ENCODE measurements at regions not wholly inside any gene's neighbourhood (a gene's known extent, or its start where the extent isn't known, plus 50 kb on each side); places are given as distances from the start of the nearest gene placed in this dataset.

GRCh38 chrX:63932907-63933306, 147.9 kb upstream of the ARHGEF9 start:
- no peaks in the 10 kb centered on the region for H3K36me3 ChIP-seq (ENCODE audit: control insufficient read depth, insufficient read depth, low read length)
- no peak overlapping the region for H3K9ac ChIP-seq (ENCODE audit: low read depth, low read length)
- H3K9me3 ChIP-seq (ENCODE audit: control insufficient read depth, insufficient read depth, low read length): peaks cover 47% of the 10 kb centered on the region
- H3K27ac ChIP-seq (ENCODE audit: low read depth, low read length): no peak overlapping the region
- no peaks in the 10 kb centered on the region for H3K27me3 ChIP-seq (ENCODE audit: control insufficient read depth, insufficient read depth, low read length)
- H3K4me1 ChIP-seq (ENCODE audit: control insufficient read depth, insufficient read depth, low read length): peaks cover 7% of the 10 kb centered on the region; the same call in 1 of the 2 replicates
- H3K4me3 ChIP-seq (ENCODE audit: low read depth, low read length): no peak overlapping the region

- peaks cover 7% of the 10 kb centered on the region; the same call in 1 of the 2 replicates for H3K4me1 ChIP-seq (ENCODE audit: control insufficient read depth, insufficient read depth, low read length)
- no peak overlapping the region for H3K4me3 ChIP-seq (ENCODE audit: low read depth, low read length)
- peaks cover 55% of the 10 kb centered on the region for H3K9me3 ChIP-seq (ENCODE audit: control insufficient read depth, insufficient read depth, low read length)
- H3K27me3 ChIP-seq (ENCODE audit: control insufficient read depth, insufficient read depth, low read length): no peaks in the 10 kb centered on the region
- H3K36me3 ChIP-seq (ENCODE audit: control insufficient read depth, insufficient read depth, low read length): no peaks in the 10 kb centered on the region
- H3K27ac ChIP-seq (ENCODE audit: low read depth, low read length): no peak overlapping the region
- no peak overlapping the region for H3K9ac ChIP-seq (ENCODE audit: low read depth, low read length)
Observed at GRCh38 chrX:63932006-63932405, 147.0 kb upstream of the ARHGEF9 start.

GRCh38 chrX:63930140-63930539, 145.1 kb upstream of the ARHGEF9 start:
- Histone ChIP-seq H3K4me1 (ENCODE audit: control insufficient read depth, insufficient read depth, low read length) (peaks cover 7% of the 10 kb centered on the region; the same call in 1 of the 2 replicates), H3K4me3 (ENCODE audit: low read depth, low read length) (no peak overlapping the region), H3K36me3 (ENCODE audit: control insufficient read depth, insufficient read depth, low read length) (no peaks in the 10 kb centered on the region), H3K9ac (ENCODE audit: low read depth, low read length) (no peak overlapping the region), H3K27me3 (ENCODE audit: control insufficient read depth, insufficient read depth, low read length) (no peaks in the 10 kb centered on the region), H3K27ac (ENCODE audit: low read depth, low read length) (no peak overlapping the region), H3K9me3 (ENCODE audit: control insufficient read depth, insufficient read depth, low read length) (peaks cover 65% of the 10 kb centered on the region)

- Histone ChIP-seq H3K4me3 (ENCODE audit: low read depth, low read length) (no peak overlapping the region), H3K9me3 (ENCODE audit: control insufficient read depth, insufficient read depth, low read length) (peaks cover 66% of the 10 kb centered on the region), H3K27me3 (ENCODE audit: control insufficient read depth, insufficient read depth, low read length) (no peaks in the 10 kb centered on the region), H3K27ac (ENCODE audit: low read depth, low read length) (no peak overlapping the region), H3K36me3 (ENCODE audit: control insufficient read depth, insufficient read depth, low read length) (no peaks in the 10 kb centered on the region), H3K4me1 (ENCODE audit: control insufficient read depth, insufficient read depth, low read length) (0 out of 2 replicates have a peak, but pooled peaks cover 3% of the 10 kb centered on the region), H3K9ac (ENCODE audit: low read depth, low read length) (no peak overlapping the region)
Observed at GRCh38 chrX:63929608-63930007, 144.6 kb upstream of the ARHGEF9 start.

GRCh38 chrX:63927848-63928247, 142.8 kb upstream of the ARHGEF9 start:
- H3K36me3 ChIP-seq (ENCODE audit: control insufficient read depth, insufficient read depth, low read length): no peaks in the 10 kb centered on the region
- no peaks in the 10 kb centered on the region for H3K27me3 ChIP-seq (ENCODE audit: control insufficient read depth, insufficient read depth, low read length)
- peaks cover 66% of the 10 kb centered on the region for H3K9me3 ChIP-seq (ENCODE audit: control insufficient read depth, insufficient read depth, low read length)
- H3K27ac ChIP-seq (ENCODE audit: low read depth, low read length): no peak overlapping the region
- no peak overlapping the region for H3K4me3 ChIP-seq (ENCODE audit: low read depth, low read length)
- no peak overlapping the region for H3K9ac ChIP-seq (ENCODE audit: low read depth, low read length)
- no peaks in the 10 kb centered on the region for H3K4me1 ChIP-seq (ENCODE audit: control insufficient read depth, insufficient read depth, low read length)

- no peaks in the 10 kb centered on the region for H3K27me3 ChIP-seq (ENCODE audit: control insufficient read depth, insufficient read depth, low read length)
- no peak overlapping the region for H3K9ac ChIP-seq (ENCODE audit: low read depth, low read length)
- no peak overlapping the region for H3K4me3 ChIP-seq (ENCODE audit: low read depth, low read length)
- no peaks in the 10 kb centered on the region for H3K36me3 ChIP-seq (ENCODE audit: control insufficient read depth, insufficient read depth, low read length)
- H3K27ac ChIP-seq (ENCODE audit: low read depth, low read length): no peak overlapping the region
- no peaks in the 10 kb centered on the region for H3K4me1 ChIP-seq (ENCODE audit: control insufficient read depth, insufficient read depth, low read length)
- H3K9me3 ChIP-seq (ENCODE audit: control insufficient read depth, insufficient read depth, low read length): peaks cover 83% of the 10 kb centered on the region
Observed at GRCh38 chrX:63922221-63922620, 137.2 kb upstream of the ARHGEF9 start.

- H3K4me3 ChIP-seq (ENCODE audit: low read depth, low read length): no peak overlapping the region
- H3K9me3 ChIP-seq (ENCODE audit: control insufficient read depth, insufficient read depth, low read length): peaks cover 83% of the 10 kb centered on the region
- H3K9ac ChIP-seq (ENCODE audit: low read depth, low read length): no peak overlapping the region
- no peak overlapping the region for H3K27ac ChIP-seq (ENCODE audit: low read depth, low read length)
- H3K4me1 ChIP-seq (ENCODE audit: control insufficient read depth, insufficient read depth, low read length): no peaks in the 10 kb centered on the region
- H3K27me3 ChIP-seq (ENCODE audit: control insufficient read depth, insufficient read depth, low read length): no peaks in the 10 kb centered on the region
- H3K36me3 ChIP-seq (ENCODE audit: control insufficient read depth, insufficient read depth, low read length): no peaks in the 10 kb centered on the region
Observed at GRCh38 chrX:63920875-63921274, 135.9 kb upstream of the ARHGEF9 start.

GRCh38 chrX:63919081-63919480, 134.1 kb upstream of the ARHGEF9 start:
- Histone ChIP-seq H3K4me3 (ENCODE audit: low read depth, low read length) (no peak overlapping the region), H3K27me3 (ENCODE audit: control insufficient read depth, insufficient read depth, low read length) (no peaks in the 10 kb centered on the region), H3K9ac (ENCODE audit: low read depth, low read length) (no peak overlapping the region), H3K9me3 (ENCODE audit: control insufficient read depth, insufficient read depth, low read length) (peaks cover 86% of the 10 kb centered on the region), H3K4me1 (ENCODE audit: control insufficient read depth, insufficient read depth, low read length) (no peaks in the 10 kb centered on the region), H3K27ac (ENCODE audit: low read depth, low read length) (no peak overlapping the region), H3K36me3 (ENCODE audit: control insufficient read depth, insufficient read depth, low read length) (no peaks in the 10 kb centered on the region)

GRCh38 chrX:63918611-63919010, 133.6 kb upstream of the ARHGEF9 start:
- Histone ChIP-seq H3K27ac (ENCODE audit: low read depth, low read length) (no peak overlapping the region), H3K36me3 (ENCODE audit: control insufficient read depth, insufficient read depth, low read length) (no peaks in the 10 kb centered on the region), H3K4me1 (ENCODE audit: control insufficient read depth, insufficient read depth, low read length) (no peaks in the 10 kb centered on the region), H3K9me3 (ENCODE audit: control insufficient read depth, insufficient read depth, low read length) (peaks cover 87% of the 10 kb centered on the region), H3K4me3 (ENCODE audit: low read depth, low read length) (no peak overlapping the region), H3K9ac (ENCODE audit: low read depth, low read length) (no peak overlapping the region), H3K27me3 (ENCODE audit: control insufficient read depth, insufficient read depth, low read length) (no peaks in the 10 kb centered on the region)

- Histone ChIP-seq H3K4me3 (ENCODE audit: low read depth, low read length) (no peak overlapping the region), H3K27me3 (ENCODE audit: control insufficient read depth, insufficient read depth, low read length) (no peaks in the 10 kb centered on the region), H3K4me1 (ENCODE audit: control insufficient read depth, insufficient read depth, low read length) (no peaks in the 10 kb centered on the region), H3K9me3 (ENCODE audit: control insufficient read depth, insufficient read depth, low read length) (peaks cover 87% of the 10 kb centered on the region), H3K9ac (ENCODE audit: low read depth, low read length) (no peak overlapping the region), H3K36me3 (ENCODE audit: control insufficient read depth, insufficient read depth, low read length) (no peaks in the 10 kb centered on the region), H3K27ac (ENCODE audit: low read depth, low read length) (no peak overlapping the region)
Observed at GRCh38 chrX:63917296-63917695, 132.3 kb upstream of the ARHGEF9 start.

GRCh38 chrX:63913719-63914118, 128.7 kb upstream of the ARHGEF9 start:
- Histone ChIP-seq H3K27me3 (ENCODE audit: control insufficient read depth, insufficient read depth, low read length) (no peaks in the 10 kb centered on the region), H3K36me3 (ENCODE audit: control insufficient read depth, insufficient read depth, low read length) (no peaks in the 10 kb centered on the region), H3K4me3 (ENCODE audit: low read depth, low read length) (no peak overlapping the region), H3K27ac (ENCODE audit: low read depth, low read length) (no peak overlapping the region), H3K9ac (ENCODE audit: low read depth, low read length) (no peak overlapping the region), H3K9me3 (ENCODE audit: control insufficient read depth, insufficient read depth, low read length) (peaks cover 80% of the 10 kb centered on the region), H3K4me1 (ENCODE audit: control insufficient read depth, insufficient read depth, low read length) (no peaks in the 10 kb centered on the region)

- H3K4me3 ChIP-seq (ENCODE audit: low read depth, low read length): no peak overlapping the region
- H3K9me3 ChIP-seq (ENCODE audit: control insufficient read depth, insufficient read depth, low read length): peaks cover 63% of the 10 kb centered on the region
- H3K4me1 ChIP-seq (ENCODE audit: control insufficient read depth, insufficient read depth, low read length): no peaks in the 10 kb centered on the region
- no peaks in the 10 kb centered on the region for H3K36me3 ChIP-seq (ENCODE audit: control insufficient read depth, insufficient read depth, low read length)
- no peaks in the 10 kb centered on the region for H3K27me3 ChIP-seq (ENCODE audit: control insufficient read depth, insufficient read depth, low read length)
- no peak overlapping the region for H3K27ac ChIP-seq (ENCODE audit: low read depth, low read length)
- H3K9ac ChIP-seq (ENCODE audit: low read depth, low read length): no peak overlapping the region
Observed at GRCh38 chrX:63889001-63889400, 104.0 kb upstream of the ARHGEF9 start.

Measured in HUES48 (cell line).